H1 (cell line): ENCODE measurements at regions not wholly inside any gene's neighbourhood (a gene's known extent, or its start where the extent isn't known, plus 50 kb on each side); places are given as distances from the start of the nearest gene placed in this dataset.

Experiments used
- ASH2L ChIP-seq: fragments of 200-600, 300-600 bp; sonication (generic); IDR thresholded peaks from one replicate; pipeline ENCODE4 v1.7.1; 2017; ENCODE audit warnings: low read length
- TCF12 ChIP-seq: IDR thresholded peaks from 2 replicates; pipeline ENCODE4 v1.6.1; 2011; ENCODE audit warnings: low read depth, mild to moderate bottlenecking, low read length
- TF ChIP-seq, protein P1 (sequence below), 3 experiments: IDR thresholded peaks; 1 replicate in 2 of 3; 2 replicates in 1 of 3; pipeline versions ENCODE4 v1.5.1 to v1.6.1; 2011; ENCODE audit warnings: low read length in 3 of 3, mild to moderate bottlenecking in 3 of 3, inconsistent platforms in 2 of 3, low read depth in 1 of 3, moderate library complexity in 1 of 3; ENCODE audit not compliant: insufficient read depth in 1 of 3; ENCODE audit errors: control extremely low read depth in 1 of 3

- TF ChIP-seq, protein P1, sequence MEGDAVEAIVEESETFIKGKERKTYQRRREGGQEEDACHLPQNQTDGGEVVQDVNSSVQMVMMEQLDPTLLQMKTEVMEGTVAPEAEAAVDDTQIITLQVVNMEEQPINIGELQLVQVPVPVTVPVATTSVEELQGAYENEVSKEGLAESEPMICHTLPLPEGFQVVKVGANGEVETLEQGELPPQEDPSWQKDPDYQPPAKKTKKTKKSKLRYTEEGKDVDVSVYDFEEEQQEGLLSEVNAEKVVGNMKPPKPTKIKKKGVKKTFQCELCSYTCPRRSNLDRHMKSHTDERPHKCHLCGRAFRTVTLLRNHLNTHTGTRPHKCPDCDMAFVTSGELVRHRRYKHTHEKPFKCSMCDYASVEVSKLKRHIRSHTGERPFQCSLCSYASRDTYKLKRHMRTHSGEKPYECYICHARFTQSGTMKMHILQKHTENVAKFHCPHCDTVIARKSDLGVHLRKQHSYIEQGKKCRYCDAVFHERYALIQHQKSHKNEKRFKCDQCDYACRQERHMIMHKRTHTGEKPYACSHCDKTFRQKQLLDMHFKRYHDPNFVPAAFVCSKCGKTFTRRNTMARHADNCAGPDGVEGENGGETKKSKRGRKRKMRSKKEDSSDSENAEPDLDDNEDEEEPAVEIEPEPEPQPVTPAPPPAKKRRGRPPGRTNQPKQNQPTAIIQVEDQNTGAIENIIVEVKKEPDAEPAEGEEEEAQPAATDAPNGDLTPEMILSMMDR (IDR thresholded peaks at IDR 0.05; ENCODE audit: control extremely low read depth in 1 of 3, insufficient read depth in 1 of 3, low read depth in 1 of 3, low read length in 3 of 3) = no peak
- TF ChIP-seq ASH2L = no peak
- TF ChIP-seq TCF12 = no peak
These were observed 192.7 kb downstream of the KIF20B start for GRCh38 chr10:89894051-89894450.
